NCI-H1436 treated with DMSO at 0.1 percent for 48 hours (cell line): ENCODE measurements at regions not wholly inside any gene's neighbourhood (a gene's known extent, or its start where the extent isn't known, plus 50 kb on each side); places are given as distances from the start of the nearest gene placed in this dataset.
"Not testable (repeated sequence)": the region's sequence is repeated elsewhere in the genome, so short reads cannot be mapped to it uniquely, and the experiment has no call there.

Source experiments
- DNase-seq: peaks from one replicate; lab custom pipeline; 2025; lab: John Stamatoyannopoulos, UW

GRCh38 chr4:77220828-77221613 is 64.0 kb downstream of the CCNG2 start:
- DNase-seq = no peak

GRCh38 chr4:77225022-77225421 is 68.0 kb downstream of the CCNG2 start:
- DNase-seq = no peak

GRCh38 chr4:77226939-77227705 is 70.1 kb downstream of the CCNG2 start:
- DNase-seq = no peak

GRCh38 chr4:77229433-77229832 is 72.4 kb downstream of the CCNG2 start:
- no peak for DNase-seq

GRCh38 chr4:77232653-77233052 is 75.6 kb downstream of the CCNG2 start:
- DNase-seq = no peak

GRCh38 chr4:77235289-77235854 is 78.4 kb downstream of the CCNG2 start:
- DNase-seq = no peak

GRCh38 chr4:77236806-77237205 is 79.8 kb downstream of the CCNG2 start:
- no peak for DNase-seq

- no peak for DNase-seq
Measured at GRCh38 chr4:77240469-77241066, 83.6 kb downstream of the CCNG2 start.

GRCh38 chr4:77248805-77249204 is 91.8 kb downstream of the CCNG2 start:
- no peak for DNase-seq

GRCh38 chr4:77251751-77252150 is 94.7 kb downstream of the CCNG2 start:
- DNase-seq = no peak

- no peak for DNase-seq
Measured at GRCh38 chr4:77263247-77263646, 106.2 kb downstream of the CCNG2 start.

- DNase-seq = not testable (repeated sequence)
Measured at GRCh38 chr4:77263976-77264375, 107.0 kb downstream of the CCNG2 start.

GRCh38 chr4:77264826-77265225 is 107.8 kb downstream of the CCNG2 start:
- no peak for DNase-seq

GRCh38 chr4:77268108-77268507 is 111.1 kb downstream of the CCNG2 start:
- no peak for DNase-seq

- DNase-seq = no peak
Measured at GRCh38 chr4:77269505-77269904, 112.5 kb downstream of the CCNG2 start.

GRCh38 chr4:77273412-77273811 is 116.4 kb downstream of the CCNG2 start:
- DNase-seq = no peak

GRCh38 chr4:77279114-77279513 is 122.1 kb downstream of the CCNG2 start:
- not testable (repeated sequence) for DNase-seq

GRCh38 chr4:77282305-77282704 is 125.3 kb downstream of the CCNG2 start:
- no peak for DNase-seq

GRCh38 chr4:77284036-77284435 is 127.0 kb downstream of the CCNG2 start:
- no peak for DNase-seq

GRCh38 chr4:77286906-77287305 is 129.9 kb downstream of the CCNG2 start:
- DNase-seq = no peak

GRCh38 chr4:77293426-77293825 is 136.4 kb downstream of the CCNG2 start:
- no peak for DNase-seq

- not testable (repeated sequence) for DNase-seq
Measured at GRCh38 chr4:77300996-77301395, 144.0 kb downstream of the CCNG2 start.

GRCh38 chr4:77305766-77306165 is 148.8 kb downstream of the CCNG2 start:
- DNase-seq = no peak
